Hepatocyte (in vitro differentiated cells): ENCODE measurements at regions not wholly inside any gene's neighbourhood (a gene's known extent, or its start where the extent isn't known, plus 50 kb on each side); places are given as distances from the start of the nearest gene placed in this dataset.

ENCODE experiments used
- DNase-seq: peaks from one replicate; pipeline ENCODE4 v3.0.0-alpha.2; 2016; ENCODE audit warnings: low spot score
- H2AFZ ChIP-seq: fragments of 200-600 bp; sonication (generic); 2 replicates; pipeline ENCODE4 v1.6.0; 2016; ENCODE audit warnings: antibody characterized with exemption, mild to moderate bottlenecking
- H3K27ac ChIP-seq: fragments of 200-600 bp; sonication (generic); 2 replicates; pipeline ENCODE4 v1.5.1; 2016; ENCODE audit warnings: mild to moderate bottlenecking
- H3K27me3 ChIP-seq: fragments of 200-600 bp; sonication (generic); 2 replicates; pipeline ENCODE4 v1.6.1; 2016
- H3K36me3 ChIP-seq: fragments of 200-600 bp; sonication (generic); replicated peaks from 2 replicates; pipeline ENCODE4 v1.5.1; 2016; ENCODE audit warnings: low read depth; ENCODE audit not compliant: insufficient read depth
- H3K4me1 ChIP-seq: fragments of 200-600 bp; sonication (generic); 2 replicates; pipeline ENCODE4 v1.5.1; 2016; ENCODE audit warnings: mild to moderate bottlenecking, moderate library complexity; ENCODE audit not compliant: insufficient read depth
- H3K4me2 ChIP-seq: fragments of 200-600 bp; sonication (generic); 2 replicates; pipeline ENCODE4 v1.6.0; 2016
- H3K4me3 ChIP-seq: fragments of 200-600 bp; sonication (generic); 2 replicates; pipeline ENCODE4 v1.5.1; 2016; ENCODE audit warnings: mild to moderate bottlenecking
- H3K79me2 ChIP-seq: fragments of 200-600 bp; sonication (generic); 2 replicates; pipeline ENCODE4 v1.6.0; 2017; ENCODE audit warnings: mild to moderate bottlenecking
- H3K9me2 ChIP-seq: fragments of 200-600 bp; sonication (generic); replicated peaks from 2 replicates; pipeline ENCODE4 v1.6.0; 2017; ENCODE audit warnings: mild to moderate bottlenecking; ENCODE audit not compliant: insufficient read depth
- H3K9me3 ChIP-seq: fragments of 200-600 bp; sonication (generic); 2 replicates; pipeline ENCODE4 v1.5.1; 2016; ENCODE audit warnings: low read depth, mild to moderate bottlenecking
- H4K20me1 ChIP-seq: fragments of 200-600 bp; sonication (generic); 2 replicates; pipeline ENCODE4 v1.6.0; 2016; ENCODE audit warnings: mild to moderate bottlenecking; ENCODE audit not compliant: insufficient read depth, poor library complexity, severe bottlenecking
- EZH2 ChIP-seq: fragments of 200-600 bp; sonication (generic); IDR thresholded peaks from 2 replicates; pipeline ENCODE4 v1.6.1; 2016; ENCODE audit warnings: antibody characterized with exemption, mild to moderate bottlenecking, borderline replicate concordance
- EZH2phosphoT487 ChIP-seq: fragments of 200-600 bp; sonication (generic); IDR thresholded peaks from one replicate; pipeline ENCODE4 v1.6.1; 2018; ENCODE audit warnings: antibody characterized with exemption, mild to moderate bottlenecking, low read depth, moderate library complexity; ENCODE audit not compliant: unreplicated experiment, severe bottlenecking
- WGBS: methylation state at CpG from one replicate; pipeline ENCODE4 v1.1.6; 2016; ENCODE audit warnings: low lambda C conversion rate; ENCODE audit errors: missing lambda C conversion rate; 5-methylcytosine and 5-hydroxymethylcytosine counted together
- TF ChIP-seq, protein P1 (sequence below): fragments of 200-600 bp; sonication (generic); IDR thresholded peaks from 2 replicates; pipeline ENCODE4 v1.5.1; 2016; ENCODE audit warnings: antibody characterized with exemption, mild to moderate bottlenecking; ENCODE audit not compliant: poor library complexity

DNA sequence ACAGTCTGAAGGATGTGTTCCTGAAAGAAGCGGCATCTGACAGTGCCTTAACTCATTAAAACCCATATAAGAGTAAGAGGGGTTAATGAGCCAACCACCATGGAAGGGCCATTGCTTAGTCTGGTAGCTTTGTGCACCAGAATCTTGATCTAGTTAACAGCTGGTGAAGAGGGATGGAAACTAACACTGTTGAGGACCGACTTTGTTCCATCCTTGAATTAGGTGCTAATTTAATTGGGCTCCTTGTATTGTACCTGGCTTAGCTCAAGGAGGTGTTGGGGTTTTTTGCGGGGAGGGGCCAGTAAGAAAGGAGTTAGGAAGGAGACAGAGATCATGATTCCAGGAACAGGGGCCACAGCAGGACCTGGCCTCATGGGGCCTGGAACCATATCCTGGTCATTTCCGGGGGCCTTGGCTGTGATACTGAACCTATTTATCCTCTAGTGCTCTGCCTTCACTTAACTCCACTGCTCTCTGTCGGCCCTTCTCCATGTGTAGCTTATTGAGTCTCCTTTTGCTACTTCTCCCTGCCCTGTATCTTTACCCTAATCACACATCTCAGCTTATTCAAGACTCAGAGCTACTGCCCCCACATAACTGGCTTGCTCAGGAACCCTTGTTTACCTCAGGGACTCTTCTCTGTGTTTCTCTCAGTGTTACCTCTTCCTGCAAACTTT, 93.0 kb downstream of the RPL22L1 start:
- Histone ChIP-seq H3K79me2 (no peaks in the 10 kb centered on the region), H3K4me1 (no peaks in the 10 kb centered on the region), H3K27me3 (no peaks in the 10 kb centered on the region), H3K9me2 (no peaks in the 10 kb centered on the region), H4K20me1 (no peaks in the 10 kb centered on the region), H3K9me3 (no peaks in the 10 kb centered on the region), H3K4me3 (no peak overlapping the region), H2AFZ (no peak overlapping the region), H3K4me2 (no peak overlapping the region), H3K27ac (no peak overlapping the region), H3K36me3 (no peaks in the 10 kb centered on the region)
- 87% methylated on average over 5 of the region's 5 CpGs for WGBS
- DNase-seq: no peak
- TF ChIP-seq EZH2 (no peak), EZH2phosphoT487 (no peak)
- TF ChIP-seq, protein P1, sequence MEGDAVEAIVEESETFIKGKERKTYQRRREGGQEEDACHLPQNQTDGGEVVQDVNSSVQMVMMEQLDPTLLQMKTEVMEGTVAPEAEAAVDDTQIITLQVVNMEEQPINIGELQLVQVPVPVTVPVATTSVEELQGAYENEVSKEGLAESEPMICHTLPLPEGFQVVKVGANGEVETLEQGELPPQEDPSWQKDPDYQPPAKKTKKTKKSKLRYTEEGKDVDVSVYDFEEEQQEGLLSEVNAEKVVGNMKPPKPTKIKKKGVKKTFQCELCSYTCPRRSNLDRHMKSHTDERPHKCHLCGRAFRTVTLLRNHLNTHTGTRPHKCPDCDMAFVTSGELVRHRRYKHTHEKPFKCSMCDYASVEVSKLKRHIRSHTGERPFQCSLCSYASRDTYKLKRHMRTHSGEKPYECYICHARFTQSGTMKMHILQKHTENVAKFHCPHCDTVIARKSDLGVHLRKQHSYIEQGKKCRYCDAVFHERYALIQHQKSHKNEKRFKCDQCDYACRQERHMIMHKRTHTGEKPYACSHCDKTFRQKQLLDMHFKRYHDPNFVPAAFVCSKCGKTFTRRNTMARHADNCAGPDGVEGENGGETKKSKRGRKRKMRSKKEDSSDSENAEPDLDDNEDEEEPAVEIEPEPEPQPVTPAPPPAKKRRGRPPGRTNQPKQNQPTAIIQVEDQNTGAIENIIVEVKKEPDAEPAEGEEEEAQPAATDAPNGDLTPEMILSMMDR: no peak

DNA sequence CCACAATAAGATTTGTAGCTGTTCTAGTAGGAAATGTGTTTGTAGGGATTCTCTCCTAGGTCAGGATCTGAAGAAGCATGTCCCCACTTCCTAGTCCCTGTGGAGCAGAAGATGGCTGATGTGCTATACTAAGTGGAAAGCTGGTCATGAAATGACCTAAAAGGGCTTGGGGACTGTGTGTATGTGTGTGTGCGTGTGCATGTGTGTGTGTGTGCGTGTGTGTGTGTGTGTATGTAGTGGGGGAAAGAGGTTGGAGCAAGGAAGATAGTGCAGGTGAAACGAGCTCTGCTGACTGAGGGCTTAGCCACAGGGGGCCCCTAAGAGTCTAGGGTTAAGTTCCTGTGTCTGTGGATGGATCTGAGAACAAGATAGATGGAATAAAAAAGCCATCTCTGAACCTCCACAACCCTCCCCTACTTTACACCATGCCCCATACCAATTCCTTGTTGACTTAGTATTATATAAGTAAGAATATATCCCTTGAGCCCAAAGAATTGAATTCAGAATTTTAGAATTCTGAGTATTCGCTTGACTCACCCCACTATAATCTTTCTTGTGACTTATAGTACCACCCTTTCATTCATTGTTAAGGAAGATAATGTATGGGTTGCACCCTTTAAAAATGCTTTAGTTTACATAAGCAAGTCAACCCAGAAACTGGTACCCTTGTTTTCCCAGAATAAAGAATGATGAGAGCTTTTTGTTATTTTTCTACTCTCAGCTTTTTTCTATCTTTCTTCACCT, 96.1 kb downstream of the RPL22L1 start:
- Histone ChIP-seq H3K27me3 (no peaks in the 10 kb centered on the region), H3K4me3 (no peak overlapping the region)
- 83% methylated on average over 4 of the region's 4 CpGs for WGBS

DNA sequence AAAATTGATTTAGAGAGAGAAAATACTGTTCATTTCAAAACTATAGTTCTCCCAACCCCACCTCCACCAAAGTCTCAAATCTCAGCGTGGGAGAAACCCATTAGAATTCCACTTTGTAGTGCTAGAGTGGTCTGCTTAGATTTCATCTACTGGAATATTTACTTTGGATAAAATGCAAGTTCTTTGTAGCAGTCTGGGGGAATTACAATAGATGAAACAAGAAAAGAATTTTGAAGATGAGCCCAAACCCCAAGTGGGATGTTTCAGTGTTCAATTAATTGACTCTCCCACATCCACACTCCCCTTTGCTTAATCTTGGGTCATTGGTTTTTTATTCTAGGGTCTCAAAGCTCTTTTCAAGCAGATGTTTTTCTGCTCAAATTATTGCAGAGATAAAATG, 97.8 kb downstream of the RPL22L1 start:
- Histone ChIP-seq H4K20me1 (no peaks in the 10 kb centered on the region), H3K27ac (no peak overlapping the region), H3K36me3 (no peaks in the 10 kb centered on the region), H3K4me3 (no peak overlapping the region), H3K4me1 (peaks cover 6% of the 10 kb centered on the region), H3K9me3 (no peaks in the 10 kb centered on the region), H2AFZ (no peak overlapping the region), H3K27me3 (no peaks in the 10 kb centered on the region), H3K4me2 (no peak overlapping the region), H3K79me2 (no peaks in the 10 kb centered on the region), H3K9me2 (no peaks in the 10 kb centered on the region)
- 74% methylated on average over 1 of the region's 1 CpG for WGBS
- no peak for DNase-seq
- TF ChIP-seq EZH2phosphoT487: no peak
- TF ChIP-seq, protein P1: no peak
- no peak for TF ChIP-seq EZH2

More for the DNA sequence above, 96.1 kb downstream of the RPL22L1 start:
- Histone ChIP-seq H2AFZ (no peak overlapping the region), H3K9me3 (no peaks in the 10 kb centered on the region), H3K4me1 (no peaks in the 10 kb centered on the region), H3K27ac (no peak overlapping the region), H3K79me2 (no peaks in the 10 kb centered on the region), H3K9me2 (no peaks in the 10 kb centered on the region), H3K4me2 (no peak overlapping the region), H4K20me1 (no peaks in the 10 kb centered on the region), H3K36me3 (no peaks in the 10 kb centered on the region)
- TF ChIP-seq, protein P1: no peak
- TF ChIP-seq EZH2 (no peak), EZH2phosphoT487 (no peak)
- DNase-seq: no peak
